ENCODE measurements at regions not wholly inside any gene's neighbourhood (a gene's known extent, or its start where the extent isn't known, plus 50 kb on each side); places are given as distances from the start of the nearest gene placed in this dataset.

GRCh38 chr2:222372993-222373392, 51.4 kb upstream of the SGPP2 start:
- no peaks in the 10 kb centered on the region for H3K79me2 ChIP-seq (ENCODE audit: control insufficient read depth, insufficient read depth, low read length)
- FAIRE-seq, result no peak
- H3K36me3 ChIP-seq (ENCODE audit: control insufficient read depth in 2 of 2, extremely low read depth in 1 of 2, insufficient read depth in 2 of 2, low read length in 2 of 2), result no peaks in the 10 kb centered on the region
- H3K9ac ChIP-seq (replicated peaks; ENCODE audit: extremely low read depth, insufficient read depth, low read length), result no peak overlapping the region
- H3K9me1 ChIP-seq (replicated peaks; ENCODE audit: control insufficient read depth, extremely low read depth, insufficient read depth, low read length), result no peaks in the 10 kb centered on the region
- TF ChIP-seq FOS (IDR thresholded peaks at IDR 0.05; ENCODE audit: borderline replicate concordance, insufficient read depth, low read length) (no peak), GATA2 (IDR thresholded peaks at IDR 0.05; ENCODE audit: insufficient read depth, insufficient read length, low read depth, low read length) (no peak), JUN (IDR thresholded peaks at IDR 0.05; ENCODE audit: borderline replicate concordance, insufficient read depth, insufficient read length, low read depth) (no peak), MYC (IDR thresholded peaks at IDR 0.05; ENCODE audit: low read depth, low read length) (no peak), EZH2 (IDR thresholded peaks at IDR 0.05; ENCODE audit: borderline replicate concordance, low read depth, low read length, severe bottlenecking) (no peak), CTCF (IDR thresholded peaks at IDR 0.05; ENCODE audit: extremely low read depth in 1 of 2, insufficient read depth in 1 of 2, low read depth in 1 of 2, low read length in 2 of 2) (no peak), MAX (IDR thresholded peaks at IDR 0.05; ENCODE audit: insufficient read depth, insufficient read length) (no peak), POLR2A (IDR thresholded peaks at IDR 0.05; ENCODE audit: low read depth, low read length) (no peak), POLR2AphosphoS5 (IDR thresholded peaks at IDR 0.05; ENCODE audit: insufficient read depth, low read depth, low read length) (no peak)
- CTCF ChIA-PET, result no interaction called here
- POLR2A ChIA-PET, result no interaction called here
- intact Hi-C loops (cut with micrococcal nuclease) (no loop called here), dilution Hi-C loops (cut with MboI; ENCODE audit: extremely low pct_ligation_motif_present, low sequenced_read_pairs) (no loop called here)
- no peak for DNase-seq (ENCODE audit: low read depth, low spot score)
- no peak overlapping the region for H3K4me3 ChIP-seq (replicated peaks in 1 of 3; ENCODE audit: insufficient read depth in 1 of 3, low read depth in 1 of 3, low read length in 3 of 3)
- no peaks in the 10 kb centered on the region for H4K20me1 ChIP-seq (replicated peaks; ENCODE audit: control insufficient read depth, extremely low read depth, insufficient read depth, low read length)
- no peaks in the 10 kb centered on the region for H3K9me3 ChIP-seq (replicated peaks; ENCODE audit: control insufficient read depth, insufficient read depth, low read length)
- H3K4me2 ChIP-seq (ENCODE audit: insufficient read depth, low read length), result no peak overlapping the region
- no peaks in the 10 kb centered on the region for H3K4me1 ChIP-seq (ENCODE audit: control insufficient read depth, extremely low read depth, insufficient read depth, low read length)
- no TSS peak for BruUV-seq (replicated peaks)
- H3K27ac ChIP-seq (ENCODE audit: insufficient read depth, low read depth, low read length), result no peak overlapping the region
- peaks cover 0 to 5% of the 10 kb centered on the region in 2 experiments for H3K27me3 ChIP-seq (ENCODE audit: control insufficient read depth in 2 of 2, insufficient read depth in 2 of 2, low read length in 2 of 2)
- no peak overlapping the region for H2AFZ ChIP-seq (ENCODE audit: low read depth, low read length)
